ENCODE measurements at regions not wholly inside any gene's neighbourhood (a gene's known extent, or its start where the extent isn't known, plus 50 kb on each side); places are given as distances from the start of the nearest gene placed in this dataset.
"Not testable (repeated sequence)": the region's sequence is repeated elsewhere in the genome, so short reads cannot be mapped to it uniquely, and the experiment has no call there.

DNA sequence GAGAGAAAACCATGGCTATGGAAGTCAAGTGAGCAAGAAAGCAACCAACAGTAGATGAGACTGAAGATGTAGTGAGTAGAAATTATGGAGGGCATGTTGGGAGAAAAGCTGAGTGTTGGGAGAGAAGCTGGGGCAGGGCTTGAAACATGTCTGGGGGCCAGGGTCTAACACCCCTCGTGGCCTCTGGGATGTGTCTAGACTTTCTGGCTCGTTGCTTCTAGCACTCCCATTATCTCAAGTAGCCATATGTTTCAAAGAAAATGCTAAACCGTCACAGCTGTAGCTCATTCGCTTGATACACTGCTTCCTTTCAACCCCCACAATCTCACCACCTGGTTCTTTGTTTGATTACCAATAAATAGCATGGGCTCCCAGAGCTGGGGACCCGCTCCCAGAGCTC is 83.8 kb upstream of the BCHE start:
- WGBS, 2 donors (ENCODE audit: extremely low coverage in 2 of 2, insufficient read length in 2 of 2, insufficient replicate concordance in 1 of 2): no CpG with 5 or more reads among the region's 5 CpGs
- no peaks in the 10 kb centered on the region for H3K36me3 ChIP-seq (replicated peaks in 1 of 2; ENCODE audit: control insufficient read depth in 2 of 2, insufficient read depth in 2 of 2, low read length in 2 of 2)
- no peaks in the 10 kb centered on the region for H3K9me3 ChIP-seq (replicated peaks in 1 of 2; ENCODE audit: control insufficient read depth in 2 of 2, insufficient read depth in 1 of 2, low read depth in 1 of 2, low read length in 2 of 2)
- no peaks in the 10 kb centered on the region for H3K27me3 ChIP-seq (ENCODE audit: control insufficient read depth in 3 of 3, insufficient read depth in 3 of 3, low read depth in 1 of 3, low read length in 3 of 3)
- H3K4me2 ChIP-seq (ENCODE audit: insufficient read depth, low read length, poor library complexity, severe bottlenecking): no peak overlapping the region
- no peak overlapping the region for H3K23ac ChIP-seq (ENCODE audit: low read depth, low read length, poor library complexity)
- H4K91ac ChIP-seq (ENCODE audit: low read depth, low read length, poor library complexity): no peak overlapping the region
- H2BK5ac ChIP-seq (ENCODE audit: low read length): no peak overlapping the region
- H3K4ac ChIP-seq (ENCODE audit: low read length): no peak overlapping the region
- H2BK12ac ChIP-seq (ENCODE audit: low read length): no peak overlapping the region
- no peak overlapping the region for H2AK5ac ChIP-seq (ENCODE audit: low read depth, low read length)
- no peak overlapping the region for H3K27ac ChIP-seq (replicated peaks; ENCODE audit: low read length)
- no peak overlapping the region for H3K14ac ChIP-seq (ENCODE audit: low read length)
- no peak overlapping the region for H2BK120ac ChIP-seq (ENCODE audit: low read depth, low read length)
- H3K79me1 ChIP-seq (ENCODE audit: low read depth, low read length): no peaks in the 10 kb centered on the region
- H3K18ac ChIP-seq (ENCODE audit: low read length): no peak overlapping the region
- no peak overlapping the region for H3K9ac ChIP-seq (ENCODE audit: low read depth, low read length, poor library complexity)
- peak overlapping the region; percentile 9 for H2AFZ ChIP-seq (ENCODE audit: low read length)
- no peak for DNase-seq (ENCODE audit: low spot score)
- no peak overlapping the region for H3K4me3 ChIP-seq (ENCODE audit: low read length in 2 of 2)
- no peak overlapping the region for H2BK15ac ChIP-seq (ENCODE audit: low read length)
- no peak overlapping the region for H4K8ac ChIP-seq (ENCODE audit: low read depth, low read length)
- no peaks in the 10 kb centered on the region for H3K4me1 ChIP-seq (ENCODE audit: control insufficient read depth in 2 of 2, insufficient read depth in 1 of 2, low read depth in 1 of 2, low read length in 2 of 2)

DNA sequence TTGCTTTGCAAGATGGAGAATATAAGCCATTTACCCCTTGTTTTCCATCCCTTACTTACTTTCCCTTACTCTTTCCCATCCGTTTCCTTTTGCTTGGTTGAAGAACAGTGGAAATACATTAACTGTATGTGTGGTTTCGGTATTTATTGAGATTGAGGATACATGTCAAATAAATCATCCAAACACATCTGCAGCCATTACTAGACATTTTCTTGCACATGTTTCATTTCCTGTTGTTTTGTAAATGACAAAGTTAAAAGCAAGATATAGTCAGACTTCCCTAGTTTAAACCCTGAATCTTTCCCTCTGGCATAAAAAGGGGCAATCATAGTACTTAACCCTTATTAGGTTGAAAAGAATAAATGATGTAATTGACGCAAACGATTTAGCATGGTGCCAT is 82.1 kb upstream of the BCHE start:
- Histone ChIP-seq H4K8ac (ENCODE audit: low read depth, low read length) (no peak overlapping the region), H2AFZ (ENCODE audit: low read length) (no peak overlapping the region), H2BK15ac (ENCODE audit: low read length) (no peak overlapping the region), H3K23ac (ENCODE audit: low read depth, low read length, poor library complexity) (no peak overlapping the region), H3K27me3 (ENCODE audit: control insufficient read depth in 3 of 3, insufficient read depth in 3 of 3, low read depth in 1 of 3, low read length in 3 of 3) (no peaks in the 10 kb centered on the region), H2BK120ac (ENCODE audit: low read depth, low read length) (no peak overlapping the region), H3K18ac (ENCODE audit: low read length) (no peak overlapping the region), H3K4me1 (ENCODE audit: control insufficient read depth in 2 of 2, insufficient read depth in 1 of 2, low read depth in 1 of 2, low read length in 2 of 2) (no peaks in the 10 kb centered on the region), H3K4ac (ENCODE audit: low read length) (no peak overlapping the region), H3K36me3 (replicated peaks in 1 of 2; ENCODE audit: control insufficient read depth in 2 of 2, insufficient read depth in 2 of 2, low read length in 2 of 2) (no peaks in the 10 kb centered on the region), H3K79me1 (ENCODE audit: low read depth, low read length) (no peaks in the 10 kb centered on the region), H3K27ac (replicated peaks; ENCODE audit: low read length) (no peak overlapping the region), H3K14ac (ENCODE audit: low read length) (no peak overlapping the region), H3K4me2 (ENCODE audit: insufficient read depth, low read length, poor library complexity, severe bottlenecking) (no peak overlapping the region), H4K91ac (ENCODE audit: low read depth, low read length, poor library complexity) (no peak overlapping the region), H3K9me3 (replicated peaks in 1 of 2; ENCODE audit: control insufficient read depth in 2 of 2, insufficient read depth in 1 of 2, low read depth in 1 of 2, low read length in 2 of 2) (no peaks in the 10 kb centered on the region), H2BK12ac (ENCODE audit: low read length) (no peak overlapping the region), H2BK5ac (ENCODE audit: low read length) (no peak overlapping the region), H3K4me3 (ENCODE audit: low read length in 2 of 2) (no peak overlapping the region), H2AK5ac (ENCODE audit: low read depth, low read length) (no peak overlapping the region), H3K9ac (ENCODE audit: low read depth, low read length, poor library complexity) (no peak overlapping the region)
- no peak for DNase-seq (ENCODE audit: low spot score)
- no CpG with 5 or more reads among the region's 4 CpGs for WGBS, 2 donors (ENCODE audit: extremely low coverage in 2 of 2, insufficient read length in 2 of 2, insufficient replicate concordance in 1 of 2)

DNA sequence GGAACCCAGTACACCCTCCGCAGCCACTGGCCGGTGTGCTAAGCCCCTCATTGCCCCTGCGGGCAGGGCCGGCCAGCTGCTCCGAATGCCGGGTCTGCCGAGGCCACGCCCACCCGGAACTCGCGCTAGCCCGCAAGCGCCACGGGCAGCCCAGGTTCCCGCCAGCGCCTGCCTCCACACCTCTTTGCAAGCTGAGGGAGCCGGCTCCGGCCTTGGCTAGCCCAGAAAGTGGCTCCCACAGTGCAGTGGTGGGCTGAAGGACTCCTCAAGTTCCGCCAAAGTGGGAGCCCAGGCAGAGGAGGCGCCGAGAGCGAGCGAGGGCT is 81.4 kb upstream of the BCHE start:
- Histone ChIP-seq H2AFZ (ENCODE audit: low read length) (no peak overlapping the region), H3K18ac (ENCODE audit: low read length) (no peak overlapping the region), H3K9me3 (replicated peaks in 1 of 2; ENCODE audit: control insufficient read depth in 2 of 2, insufficient read depth in 1 of 2, low read depth in 1 of 2, low read length in 2 of 2) (no peaks in the 10 kb centered on the region), H3K4me3 (ENCODE audit: low read length in 2 of 2) (no peak overlapping the region), H2AK5ac (ENCODE audit: low read depth, low read length) (no peak overlapping the region), H3K4me2 (ENCODE audit: insufficient read depth, low read length, poor library complexity, severe bottlenecking) (no peak overlapping the region), H4K8ac (ENCODE audit: low read depth, low read length) (no peak overlapping the region), H2BK120ac (ENCODE audit: low read depth, low read length) (no peak overlapping the region), H3K9ac (ENCODE audit: low read depth, low read length, poor library complexity) (no peak overlapping the region), H3K14ac (ENCODE audit: low read length) (no peak overlapping the region), H2BK15ac (ENCODE audit: low read length) (no peak overlapping the region), H3K4ac (ENCODE audit: low read length) (no peak overlapping the region), H3K27ac (replicated peaks; ENCODE audit: low read length) (no peak overlapping the region), H3K4me1 (ENCODE audit: control insufficient read depth in 2 of 2, insufficient read depth in 1 of 2, low read depth in 1 of 2, low read length in 2 of 2) (no peaks in the 10 kb centered on the region), H3K27me3 (ENCODE audit: control insufficient read depth in 3 of 3, insufficient read depth in 3 of 3, low read depth in 1 of 3, low read length in 3 of 3) (no peaks in the 10 kb centered on the region), H3K23ac (ENCODE audit: low read depth, low read length, poor library complexity) (no peak overlapping the region), H2BK5ac (ENCODE audit: low read length) (no peak overlapping the region), H3K36me3 (replicated peaks in 1 of 2; ENCODE audit: control insufficient read depth in 2 of 2, insufficient read depth in 2 of 2, low read length in 2 of 2) (no peaks in the 10 kb centered on the region), H2BK12ac (ENCODE audit: low read length) (no peak overlapping the region), H3K79me1 (ENCODE audit: low read depth, low read length) (no peaks in the 10 kb centered on the region), H4K91ac (ENCODE audit: low read depth, low read length, poor library complexity) (no peak overlapping the region)
- no CpG with 5 or more reads among the region's 23 CpGs for WGBS, 2 donors (ENCODE audit: extremely low coverage in 2 of 2, insufficient read length in 2 of 2, insufficient replicate concordance in 1 of 2)
- DNase-seq (ENCODE audit: low spot score): no peak

DNA sequence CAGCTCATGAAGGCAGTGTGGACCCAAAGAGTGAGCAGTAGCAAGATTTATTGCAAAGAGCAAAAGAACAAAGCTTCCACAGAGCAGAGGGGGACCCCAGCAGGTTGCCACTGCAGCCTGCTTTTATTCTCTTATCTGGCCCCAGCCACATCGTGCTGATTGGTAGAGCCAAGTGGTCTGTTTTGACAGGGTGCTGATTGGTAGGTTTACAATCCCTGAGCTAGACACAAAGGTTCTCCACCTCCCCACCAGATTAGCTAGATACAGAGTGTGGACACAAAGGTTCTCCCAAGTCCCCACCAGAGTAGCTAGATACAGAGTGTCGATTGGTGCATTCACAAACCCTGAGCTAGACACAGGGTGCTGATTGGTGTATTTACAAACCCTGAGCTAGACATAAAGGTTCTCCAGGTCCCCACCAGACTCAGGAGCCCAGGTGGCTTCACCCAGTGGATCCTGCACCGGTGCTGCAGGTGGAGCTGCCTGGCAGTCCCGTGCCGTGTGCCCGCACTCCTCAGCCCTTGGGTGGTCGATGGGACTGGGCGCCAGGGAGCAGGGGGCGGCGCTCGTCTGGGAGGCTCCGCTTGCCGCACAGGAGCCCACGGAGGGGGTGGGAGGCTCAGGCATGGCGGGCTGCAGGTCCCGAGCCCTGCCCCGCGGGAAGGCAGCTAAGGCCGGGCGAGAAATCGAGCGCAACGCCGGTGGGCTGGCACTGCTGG is 80.9 kb upstream of the BCHE start:
- H3K36me3 ChIP-seq (replicated peaks in 1 of 2; ENCODE audit: control insufficient read depth in 2 of 2, insufficient read depth in 2 of 2, low read length in 2 of 2); H3K9me3 ChIP-seq (replicated peaks in 1 of 2; ENCODE audit: control insufficient read depth in 2 of 2, insufficient read depth in 1 of 2, low read depth in 1 of 2, low read length in 2 of 2); H3K79me1 ChIP-seq (ENCODE audit: low read depth, low read length); H3K14ac ChIP-seq (ENCODE audit: low read length); H2BK120ac ChIP-seq (ENCODE audit: low read depth, low read length); H4K91ac ChIP-seq (ENCODE audit: low read depth, low read length, poor library complexity); DNase-seq (ENCODE audit: low spot score); H2AK5ac ChIP-seq (ENCODE audit: low read depth, low read length); H3K27me3 ChIP-seq (ENCODE audit: control insufficient read depth in 3 of 3, insufficient read depth in 3 of 3, low read depth in 1 of 3, low read length in 3 of 3); H3K27ac ChIP-seq (replicated peaks; ENCODE audit: low read length); H3K4me3 ChIP-seq (ENCODE audit: low read length in 2 of 2); H3K9ac ChIP-seq (ENCODE audit: low read depth, low read length, poor library complexity); H3K4me2 ChIP-seq (ENCODE audit: insufficient read depth, low read length, poor library complexity, severe bottlenecking); H2BK5ac ChIP-seq (ENCODE audit: low read length); H2BK15ac ChIP-seq (ENCODE audit: low read length); H4K8ac ChIP-seq (ENCODE audit: low read depth, low read length); H3K18ac ChIP-seq (ENCODE audit: low read length); H2BK12ac ChIP-seq (ENCODE audit: low read length); H3K23ac ChIP-seq (ENCODE audit: low read depth, low read length, poor library complexity); H3K4me1 ChIP-seq (ENCODE audit: control insufficient read depth in 2 of 2, insufficient read depth in 1 of 2, low read depth in 1 of 2, low read length in 2 of 2); H3K4ac ChIP-seq (ENCODE audit: low read length): not testable (repeated sequence)
- peak overlapping the region; percentile 11 for H2AFZ ChIP-seq (ENCODE audit: low read length)
- no CpG with 5 or more reads among the region's 24 CpGs for WGBS, 2 donors (ENCODE audit: extremely low coverage in 2 of 2, insufficient read length in 2 of 2, insufficient replicate concordance in 1 of 2)
